ENCODE measurements at regions not wholly inside any gene's neighbourhood (a gene's known extent, or its start where the extent isn't known, plus 50 kb on each side); places are given as distances from the start of the nearest gene placed in this dataset.

GRCh38 chr4:149247164-149247563, 568.5 kb downstream of the IQCM start:
- TF ChIP-seq CTCF (IDR thresholded peaks at IDR 0.05; ENCODE audit: low read depth, low read length) (no peak), EZH2phosphoT487 (IDR thresholded peaks at IDR 0.05; ENCODE audit: low read depth) (no peak)

Measured in OCI-LY3 (cell line).